Activated CD8-positive, alpha-beta T cell treated with anti-CD3 and anti-CD28 coated beads for 36 hours (primary cell): ENCODE measurements at regions not wholly inside any gene's neighbourhood (a gene's known extent, or its start where the extent isn't known, plus 50 kb on each side); places are given as distances from the start of the nearest gene placed in this dataset.

ENCODE experiments used
- ATAC-seq: fragments of 200-7000 bp; cut with Tn5 transposase; one replicate; pipeline ENCODE4 v1.10.0; 2021; ENCODE audit warnings: mild to moderate bottlenecking, moderate library complexity
- CTCF ChIA-PET: fragments of 350-600 bp; sonication (Branson Sonifier 250); formaldehyde crosslinking; loops from one replicate; lab custom pipeline; 2021; ENCODE audit warnings: antibody characterized with exemption; lab: Charles Lee
- POLR2A ChIA-PET: fragments of 350-600 bp; sonication (Branson Sonifier 250); formaldehyde crosslinking; loops from one replicate; lab custom pipeline; 2021; ENCODE audit warnings: antibody characterized with exemption; lab: Charles Lee
- DNase-seq: peaks from one replicate; pipeline ENCODE4 v3.0.0-alpha.2; 2020
- H3K27ac Mint-ChIP-seq: one replicate; pipeline ENCODE4 v1.8.0; 2021; ENCODE audit warnings: mild to moderate bottlenecking, mixed read lengths
- H3K27me3 Mint-ChIP-seq: one replicate; pipeline ENCODE4 v1.8.0; 2021; ENCODE audit warnings: mixed read lengths
- H3K36me3 Mint-ChIP-seq: one replicate; pipeline ENCODE4 v1.8.0; 2021; ENCODE audit warnings: low read depth, mixed read lengths
- H3K4me1 Mint-ChIP-seq: one replicate; pipeline ENCODE4 v1.8.0; 2021; ENCODE audit warnings: low read depth, mixed read lengths
- H3K4me3 Mint-ChIP-seq: one replicate; pipeline ENCODE4 v1.8.0; 2021; ENCODE audit warnings: mild to moderate bottlenecking, moderate library complexity, mixed read lengths
- H3K9me3 Mint-ChIP-seq: one replicate; pipeline ENCODE4 v1.8.0; 2021; ENCODE audit warnings: mixed read lengths
- CTCF ChIP-seq: fragments of 200-600 bp; IDR thresholded peaks from one replicate; pipeline ENCODE4 v1.8.0; 2022; ENCODE audit warnings: antibody characterized with exemption, mild to moderate bottlenecking
- intact Hi-C: fragments of 100-400 bp; cut with micrococcal nuclease; formaldehyde crosslinking; loops from one replicate; pipeline ENCODE4 v1.10.0; 2022

GRCh38 chr1:14396100-14396499 lies 202.4 kb upstream of the KAZN start:
- ChIA-PET POLR2A (no interaction called here), CTCF (no interaction called here)
- no peaks in the 10 kb centered on the region for H3K36me3 Mint-ChIP-seq
- peaks cover 9% of the 10 kb centered on the region for H3K27me3 Mint-ChIP-seq
- intact Hi-C loops = no loop called here
- H3K4me1 Mint-ChIP-seq = no peaks in the 10 kb centered on the region
- ATAC-seq (no peak), DNase-seq (no peak)
- TF ChIP-seq CTCF = no peak
- H3K9me3 Mint-ChIP-seq = no peaks in the 10 kb centered on the region
- H3K27ac Mint-ChIP-seq = no peak overlapping the region
- H3K4me3 Mint-ChIP-seq = no peak overlapping the region

- H3K27ac Mint-ChIP-seq = no peak overlapping the region
- TF ChIP-seq CTCF = no peak
- intact Hi-C loops = no loop called here
- no peaks in the 10 kb centered on the region for H3K36me3 Mint-ChIP-seq
- POLR2A ChIA-PET = no interaction called here
- H3K4me3 Mint-ChIP-seq = no peak overlapping the region
- CTCF ChIA-PET = no interaction called here
- H3K9me3 Mint-ChIP-seq = no peaks in the 10 kb centered on the region
- no peaks in the 10 kb centered on the region for H3K4me1 Mint-ChIP-seq
- no peak for DNase-seq
- ATAC-seq = no peak
- peaks cover 6% of the 10 kb centered on the region for H3K27me3 Mint-ChIP-seq
Measured at GRCh38 chr1:14403961-14404645, 194.4 kb upstream of the KAZN start.

- intact Hi-C loops = no loop called here
- CTCF ChIA-PET = no interaction called here
- peaks cover 2% of the 10 kb centered on the region for H3K27me3 Mint-ChIP-seq
- no peak overlapping the region for H3K4me3 Mint-ChIP-seq
- POLR2A ChIA-PET = no interaction called here
- H3K9me3 Mint-ChIP-seq = no peaks in the 10 kb centered on the region
- DNase-seq (no peak), ATAC-seq (no peak)
- H3K36me3 Mint-ChIP-seq = no peaks in the 10 kb centered on the region
- no peak for TF ChIP-seq CTCF
- H3K4me1 Mint-ChIP-seq = no peaks in the 10 kb centered on the region
- no peak overlapping the region for H3K27ac Mint-ChIP-seq
Measured at GRCh38 chr1:14404862-14405301, 193.6 kb upstream of the KAZN start.

GRCh38 chr1:14412235-14412634 lies 186.2 kb upstream of the KAZN start:
- Mint-ChIP-seq H3K4me3 (no peak overlapping the region), H3K27me3 (no peaks in the 10 kb centered on the region), H3K36me3 (no peaks in the 10 kb centered on the region), H3K4me1 (no peaks in the 10 kb centered on the region), H3K27ac (no peak overlapping the region), H3K9me3 (no peaks in the 10 kb centered on the region)
- ATAC-seq = no peak
- DNase-seq = no peak
- TF ChIP-seq CTCF = no peak
- ChIA-PET CTCF (no interaction called here), POLR2A (interaction anchor here (0.7 kb wide), 1 partner anchor 33 kb away, joined by 3 read pairs; no protein-coding TSS in a partner anchor)
- intact Hi-C loops = no loop called here

- Mint-ChIP-seq H3K4me3 (no peak overlapping the region), H3K4me1 (no peaks in the 10 kb centered on the region), H3K27ac (no peak overlapping the region), H3K9me3 (no peaks in the 10 kb centered on the region), H3K36me3 (no peaks in the 10 kb centered on the region), H3K27me3 (no peaks in the 10 kb centered on the region)
- DNase-seq = no peak
- ChIA-PET CTCF (no interaction called here), POLR2A (no interaction called here)
- intact Hi-C loops = no loop called here
- ATAC-seq = no peak
- TF ChIP-seq CTCF = no peak
Measured at GRCh38 chr1:14413819-14414490, 184.5 kb upstream of the KAZN start.
